Gastrocnemius medialis (tissue), 4 donors: ENCODE measurements at regions not wholly inside any gene's neighbourhood (a gene's known extent, or its start where the extent isn't known, plus 50 kb on each side); places are given as distances from the start of the nearest gene placed in this dataset.
A peak's percentile ranks its signal among the peaks of the same experiment; 100 is the strongest.

Experiments
- ATAC-seq, 2 donors: fragments of 150-250 bp; one replicate each; pipeline ENCODE4 v1.9.1; 2016
- DNase-seq, 2 donors: peaks; one replicate each; pipeline ENCODE4 v3.0.0-alpha.2; 2019
- H3K27ac ChIP-seq, 4 donors: fragments of 200-600 bp; sonication (generic); 1 replicate in 1 of 4; 2 replicates in 3 of 4; pipeline ENCODE4 v1.5.1; 2016 to 2018; ENCODE audit warnings: mild to moderate bottlenecking in 2 of 4, moderate library complexity in 1 of 4
- H3K27me3 ChIP-seq, 3 donors: fragments of 200-600 bp; sonication (generic) in 2 of 3; 1 replicate in 1 of 3; 2 replicates in 2 of 3; pipeline versions ENCODE4 v1.5.1 to v1.6.0; 2016 to 2019; ENCODE audit warnings: mild to moderate bottlenecking in 1 of 3, moderate library complexity in 1 of 3
- H3K36me3 ChIP-seq, 2 donors: fragments of 200-600 bp; sonication (generic) in 1 of 2; one replicate each; pipeline ENCODE4 v1.5.1; 2017 to 2018
- H3K4me1 ChIP-seq, 2 donors: fragments of 200-600 bp; sonication (generic) in 1 of 2; one replicate each; pipeline ENCODE4 v1.5.1; 2016 to 2017; ENCODE audit warnings: mild to moderate bottlenecking in 2 of 2
- H3K4me3 ChIP-seq, 4 donors: fragments of 200-600 bp; sonication (generic) in 3 of 4; 1 replicate in 1 of 4; 2 replicates in 3 of 4; pipeline ENCODE4 v1.5.1; 2016 to 2019; ENCODE audit warnings: mild to moderate bottlenecking in 2 of 4
- H3K9me3 ChIP-seq, 3 donors: fragments of 200-600 bp; sonication (generic) in 2 of 3; 1 replicate in 1 of 3; 2 replicates in 2 of 3; pipeline ENCODE4 v1.5.1; 2016 to 2019
- CTCF ChIP-seq, 5 experiments: fragments of 450-650 bp in 3 of 5; fragments of 200-600 bp in 2 of 5; sonication (generic) in 2 of 5; IDR thresholded peaks in 4 of 5; conservative IDR thresholded peaks in 1 of 5; 1 replicate in 4 of 5; 2 replicates in 1 of 5; pipeline ENCODE4 v1.5.1; 2016 to 2019; ENCODE audit warnings: antibody characterized with exemption in 5 of 5, mild to moderate bottlenecking in 3 of 5, moderate library complexity in 3 of 5
- POLR2A ChIP-seq, 2 donors: fragments of 450-650 bp; IDR thresholded peaks; one replicate each; pipeline ENCODE4 v1.6.1; 2017; ENCODE audit warnings: antibody characterized with exemption in 2 of 2, mild to moderate bottlenecking in 2 of 2, moderate library complexity in 2 of 2
- in situ Hi-C, 4 donors: fragments of 200-750 bp; cut with MboI; loops; one replicate each; pipeline versions ENCODE4 v1.15.0 to v1.8.0; 2017; ENCODE audit warnings: low sequenced_read_pairs in 4 of 4
- intact Hi-C: fragments of 100-400 bp; cut with DNase I; formaldehyde crosslinking; loops from one replicate; pipeline ENCODE4 v1.15.1; 2023; ENCODE audit warnings: low total_unique reads

GRCh38 chr14:89720741-89721729 lies 233.5 kb downstream of the EFCAB11 start:
- ATAC-seq, result peak in 1 of 2 donors; percentile 64
- Histone ChIP-seq H3K4me1 (no peaks in the 10 kb centered on the region), H3K27me3 (no peaks in the 10 kb centered on the region), H3K9me3 (no peaks in the 10 kb centered on the region), H3K27ac (no peak overlapping the region), H3K36me3 (no peaks in the 10 kb centered on the region), H3K4me3 (no peak overlapping the region)
- in situ Hi-C loops, result no loop called here
- DNase-seq, result peak in 1 of 2 donors; percentile 32
- no peak for TF ChIP-seq CTCF (IDR thresholded peaks at IDR 0.05 in 4 of 5, conservative IDR thresholded peaks at IDR 0.05 in 1 of 5)
- TF ChIP-seq POLR2A (IDR thresholded peaks at IDR 0.05), result no peak
- intact Hi-C loops, result no loop called here

DNA sequence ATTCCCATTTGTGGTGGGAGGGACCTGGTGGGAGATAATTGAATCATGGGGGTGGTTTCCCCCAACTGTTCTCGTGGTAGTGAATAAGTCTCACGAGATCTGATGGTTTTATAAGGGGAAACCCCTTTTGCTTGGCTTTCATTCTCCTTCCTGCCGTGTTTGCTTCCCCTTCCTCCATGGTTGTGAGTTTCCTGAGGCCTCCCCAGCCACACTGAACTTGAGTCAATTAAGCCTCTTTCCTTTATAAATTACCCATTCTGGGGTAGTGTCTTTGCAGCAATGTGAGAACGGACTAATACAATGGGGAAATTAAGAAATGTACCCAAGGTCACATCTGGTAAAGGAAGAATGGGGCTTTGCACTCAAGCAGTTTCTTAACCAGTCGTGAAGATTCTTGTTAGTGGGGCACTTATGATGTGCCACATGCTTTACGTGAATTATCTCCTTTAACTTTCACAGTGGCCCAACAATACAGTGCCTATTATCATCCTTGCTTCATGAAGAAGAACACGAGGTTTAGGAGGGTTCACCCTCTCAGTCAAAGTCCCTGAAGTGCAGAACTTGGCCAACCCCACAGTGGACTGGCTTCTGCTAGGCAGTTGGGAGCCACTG lies 234.3 kb downstream of the EFCAB11 start:
- no peak for DNase-seq
- ATAC-seq, result no peak
- TF ChIP-seq CTCF (IDR thresholded peaks at IDR 0.05 in 4 of 5, conservative IDR thresholded peaks at IDR 0.05 in 1 of 5), result no peak
- no peak for TF ChIP-seq POLR2A (IDR thresholded peaks at IDR 0.05)
- no peak overlapping the region for H3K4me3 ChIP-seq
- no peak overlapping the region for H3K27ac ChIP-seq
- H3K27me3 ChIP-seq, result no peaks in the 10 kb centered on the region
- H3K9me3 ChIP-seq, result no peaks in the 10 kb centered on the region
- intact Hi-C loops, result no loop called here
- in situ Hi-C loops, result no loop called here
- H3K4me1 ChIP-seq, result no peaks in the 10 kb centered on the region
- H3K36me3 ChIP-seq, result no peaks in the 10 kb centered on the region

- intact Hi-C loops (no loop called here), in situ Hi-C loops (no loop called here)
- Histone ChIP-seq H3K9me3 (no peaks in the 10 kb centered on the region), H3K36me3 (no peaks in the 10 kb centered on the region), H3K27me3 (no peaks in the 10 kb centered on the region), H3K27ac (no peak overlapping the region), H3K4me1 (no peaks in the 10 kb centered on the region), H3K4me3 (no peak overlapping the region)
- ATAC-seq, result no peak
- DNase-seq, result no peak
- TF ChIP-seq CTCF (IDR thresholded peaks at IDR 0.05 in 4 of 5, conservative IDR thresholded peaks at IDR 0.05 in 1 of 5), result no peak
- no peak for TF ChIP-seq POLR2A (IDR thresholded peaks at IDR 0.05)
Measured at GRCh38 chr14:89719366-89720075, 235.0 kb downstream of the EFCAB11 start.

DNA sequence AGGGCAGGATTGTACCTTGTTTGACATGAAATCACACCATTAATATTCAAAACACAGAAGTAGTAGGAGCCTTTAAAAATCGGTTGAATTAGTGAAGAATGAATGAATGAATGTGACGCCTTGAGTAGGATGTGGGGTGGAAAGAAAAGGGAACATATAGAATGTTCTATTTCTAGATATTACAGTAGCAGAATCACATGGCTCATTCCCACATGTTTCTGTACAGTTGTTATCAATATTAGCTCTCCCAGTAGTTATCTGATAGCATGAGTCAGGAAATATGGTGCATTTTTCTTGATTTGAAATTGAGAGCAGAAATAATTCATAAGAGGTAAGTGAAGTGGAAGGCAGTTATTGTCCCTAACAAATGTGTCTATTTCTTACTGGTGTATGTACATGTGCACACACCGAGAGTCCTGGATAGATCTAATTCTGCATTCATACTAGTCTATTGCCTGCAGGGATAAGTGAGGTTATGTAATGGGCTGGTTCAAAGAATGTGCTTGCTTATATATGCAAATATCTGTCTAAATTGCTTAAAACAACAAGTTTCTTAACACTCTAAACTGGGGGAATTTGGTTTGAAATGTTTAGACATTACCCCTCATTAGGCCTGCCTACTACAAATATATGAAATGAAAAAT lies 245.4 kb downstream of the EFCAB11 start:
- no peak for TF ChIP-seq POLR2A (IDR thresholded peaks at IDR 0.05)
- TF ChIP-seq CTCF (IDR thresholded peaks at IDR 0.05 in 4 of 5, conservative IDR thresholded peaks at IDR 0.05 in 1 of 5), result no peak
- Histone ChIP-seq H3K27ac (no peak overlapping the region), H3K36me3 (no peaks in the 10 kb centered on the region), H3K9me3 (no peaks in the 10 kb centered on the region), H3K4me1 (no peaks in the 10 kb centered on the region), H3K4me3 (no peak overlapping the region), H3K27me3 (no peaks in the 10 kb centered on the region)
- intact Hi-C loops (loop anchor here (10.0 kb wide), 1 partner anchor 86 kb away; no protein-coding TSS in a partner anchor), in situ Hi-C loops (no loop called here)
- no peak for ATAC-seq
- no peak for DNase-seq
